ENCODE measurements at regions not wholly inside any gene's neighbourhood (a gene's known extent, or its start where the extent isn't known, plus 50 kb on each side); places are given as distances from the start of the nearest gene placed in this dataset.
"Not testable (repeated sequence)": the region's sequence is repeated elsewhere in the genome, so short reads cannot be mapped to it uniquely, and the experiment has no call there.

- H3K4me1 ChIP-seq = no peaks in the 10 kb centered on the region
- no peak overlapping the region for H3K4me3 ChIP-seq (replicated peaks in 1 of 3)
- no peak for TF ChIP-seq CTCF (IDR thresholded peaks at IDR 0.05)
- no peak for TF ChIP-seq POLR2A (IDR thresholded peaks at IDR 0.05)
- intact Hi-C loops (cut with DNase I) = no loop called here
- H3K27me3 ChIP-seq = no peaks in the 10 kb centered on the region
- 64 to 70% methylated on average over 5 of the region's 5 CpGs for WGBS, 2 donors
- H3K27ac ChIP-seq = no peak overlapping the region
- no peak for DNase-seq
- H3K36me3 ChIP-seq = no peaks in the 10 kb centered on the region
- no peaks in the 10 kb centered on the region for H3K9me3 ChIP-seq
Measured at GRCh38 chr6:137297887-137298286, 78.7 kb upstream of the IFNGR1 start.

- H3K4me1 ChIP-seq; H3K4me3 ChIP-seq (replicated peaks in 1 of 3); H3K27me3 ChIP-seq; H3K27ac ChIP-seq; H3K9me3 ChIP-seq; H3K36me3 ChIP-seq; intact Hi-C loops (cut with DNase I); DNase-seq: not testable (repeated sequence)
- WGBS, 2 donors = 79 to 93% methylated on average over 3 of the region's 3 CpGs
Measured at GRCh38 chr6:137292326-137292725, 73.1 kb upstream of the IFNGR1 start.

GRCh38 chr6:137291441-137291840, 72.3 kb upstream of the IFNGR1 start:
- H3K27ac ChIP-seq = no peak overlapping the region
- WGBS, 2 donors = 23 to 37% methylated on average over 3 of the region's 3 CpGs
- DNase-seq = peak; percentile 22 to 33
- H3K4me1 ChIP-seq = no peaks in the 10 kb centered on the region
- no peaks in the 10 kb centered on the region for H3K9me3 ChIP-seq
- TF ChIP-seq POLR2A (IDR thresholded peaks at IDR 0.05) (no peak), CTCF (IDR thresholded peaks at IDR 0.05) (no peak)
- no peak overlapping the region for H3K4me3 ChIP-seq (replicated peaks in 1 of 3)
- H3K27me3 ChIP-seq = no peaks in the 10 kb centered on the region
- intact Hi-C loops (cut with DNase I) = no loop called here
- no peaks in the 10 kb centered on the region for H3K36me3 ChIP-seq

GRCh38 chr6:137290601-137291261, 71.5 kb upstream of the IFNGR1 start:
- TF ChIP-seq POLR2A (IDR thresholded peaks at IDR 0.05) (no peak), CTCF (IDR thresholded peaks at IDR 0.05) (no peak)
- WGBS, 2 donors = 85 to 86% methylated on average over 5 of the region's 5 CpGs
- intact Hi-C loops (cut with DNase I) = no loop called here
- H3K4me1 ChIP-seq = no peaks in the 10 kb centered on the region
- H3K9me3 ChIP-seq = no peaks in the 10 kb centered on the region
- no peak overlapping the region for H3K4me3 ChIP-seq (replicated peaks in 1 of 3)
- DNase-seq = no peak
- H3K27ac ChIP-seq = no peak overlapping the region
- no peaks in the 10 kb centered on the region for H3K27me3 ChIP-seq
- no peaks in the 10 kb centered on the region for H3K36me3 ChIP-seq

- Histone ChIP-seq H3K4me1 (no peaks in the 10 kb centered on the region), H3K36me3 (no peaks in the 10 kb centered on the region), H3K27me3 (no peaks in the 10 kb centered on the region), H3K4me3 (replicated peaks in 1 of 3) (no peak overlapping the region), H3K9me3 (no peaks in the 10 kb centered on the region), H3K27ac (no peak overlapping the region)
- DNase-seq = no peak
- TF ChIP-seq CTCF (IDR thresholded peaks at IDR 0.05) (no peak), POLR2A (IDR thresholded peaks at IDR 0.05) (no peak)
- WGBS, 2 donors = 95 to 100% methylated on average over 1 of the region's 1 CpG
- intact Hi-C loops (cut with DNase I) = no loop called here
Measured at GRCh38 chr6:137286916-137287315, 67.7 kb upstream of the IFNGR1 start.

All from thyroid gland (tissue), 4 donors.